HG02943 (cell line): ENCODE measurements at regions not wholly inside any gene's neighbourhood (a gene's known extent, or its start where the extent isn't known, plus 50 kb on each side); places are given as distances from the start of the nearest gene placed in this dataset.
A peak's percentile ranks its signal among the peaks of the same experiment; 100 is the strongest.
"Not testable (repeated sequence)": the region's sequence is repeated elsewhere in the genome, so short reads cannot be mapped to it uniquely, and the experiment has no call there.

Experiments
- ATAC-seq: cut with Tn5 transposase; IDR thresholded peaks from one replicate; pipeline ENCODE4 v1.9.1; 2021; ENCODE audit warnings: mild to moderate bottlenecking, low read depth, moderate library complexity; ENCODE audit not compliant: unreplicated experiment

DNA sequence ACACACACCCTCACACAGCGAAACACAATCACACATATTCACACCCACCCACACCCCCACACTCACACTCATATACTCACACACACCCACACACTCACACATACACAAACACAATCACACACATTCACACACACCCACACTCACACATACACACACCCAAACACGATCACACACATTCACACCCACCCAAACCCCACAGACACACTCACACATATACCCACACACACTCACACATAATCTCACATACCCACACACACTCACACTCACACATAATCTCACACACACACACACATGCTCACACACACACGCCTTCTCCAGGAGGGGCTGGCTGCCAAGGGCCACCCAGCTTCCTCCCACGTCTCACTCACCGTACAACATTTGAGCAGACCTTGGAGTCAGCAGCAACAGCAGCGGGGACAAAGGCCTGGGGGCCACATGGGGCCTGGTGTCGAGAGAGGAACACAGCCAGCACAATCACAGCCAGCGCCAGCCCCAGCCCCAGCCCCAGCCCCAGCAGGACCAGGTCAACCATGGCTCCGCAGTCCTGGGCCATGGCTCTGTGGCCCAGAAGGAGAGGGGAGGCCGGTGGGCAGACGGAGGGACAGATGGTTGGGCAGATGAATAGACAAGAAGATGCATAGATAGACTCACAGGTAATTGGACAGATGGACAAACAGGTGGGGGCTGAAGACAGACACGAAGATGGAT, 932.9 kb downstream of the TUBA3C start:
- ATAC-seq: not testable (repeated sequence)

DNA sequence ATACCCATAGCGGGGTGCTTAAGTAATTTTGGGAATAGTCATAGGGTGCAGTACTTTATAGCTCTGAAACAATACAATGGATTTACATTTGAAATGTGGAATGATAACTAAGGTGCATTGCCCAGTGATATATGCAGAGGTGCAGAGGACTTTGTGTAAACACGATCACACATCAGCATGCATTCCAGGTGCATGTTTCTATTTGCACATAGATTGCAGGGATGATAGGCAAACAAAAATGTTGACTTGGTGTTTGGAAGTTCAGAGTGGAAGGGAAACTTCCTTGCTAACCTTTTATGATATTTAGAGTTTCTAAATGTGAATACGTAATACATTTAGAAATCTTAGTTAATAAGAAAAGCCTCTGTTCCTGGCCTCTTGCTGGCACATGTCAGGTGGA, 941.5 kb downstream of the TUBA3C start:
- ATAC-seq: not testable (repeated sequence)

DNA sequence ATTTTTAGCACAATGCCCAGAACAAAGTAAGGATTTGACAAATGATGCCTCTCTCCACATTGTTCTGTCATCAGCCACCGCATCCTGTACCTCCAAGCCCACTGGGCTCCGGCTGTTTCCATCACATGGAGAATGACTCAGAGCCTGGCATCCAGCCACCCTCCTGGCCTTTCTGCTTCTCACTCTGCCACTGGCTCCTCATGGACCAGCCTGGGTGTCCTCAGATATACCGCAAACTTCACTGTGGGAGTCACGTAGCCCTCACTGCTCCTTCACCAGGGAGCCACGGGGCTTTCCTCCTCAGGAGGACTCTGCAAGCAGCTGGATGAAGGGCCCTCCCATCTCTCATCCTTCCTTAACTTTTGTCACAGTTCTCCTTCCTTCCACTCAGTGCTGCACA, 943.0 kb downstream of the TUBA3C start:
- ATAC-seq: not testable (repeated sequence)

DNA sequence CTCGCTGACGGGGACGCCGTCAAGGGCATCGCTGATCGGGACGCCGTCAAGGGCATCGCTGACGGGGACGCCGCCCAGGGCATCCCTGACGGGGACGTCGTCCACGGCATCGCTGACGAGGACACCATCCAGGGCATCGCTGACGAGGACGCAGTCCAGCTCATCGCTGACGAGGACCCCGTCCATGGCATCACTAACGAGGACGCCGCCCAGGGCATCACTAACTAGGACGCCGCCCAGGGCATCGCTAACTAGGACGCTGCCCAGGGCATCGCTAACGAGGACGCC, 945.2 kb downstream of the TUBA3C start:
- ATAC-seq: no peak

DNA sequence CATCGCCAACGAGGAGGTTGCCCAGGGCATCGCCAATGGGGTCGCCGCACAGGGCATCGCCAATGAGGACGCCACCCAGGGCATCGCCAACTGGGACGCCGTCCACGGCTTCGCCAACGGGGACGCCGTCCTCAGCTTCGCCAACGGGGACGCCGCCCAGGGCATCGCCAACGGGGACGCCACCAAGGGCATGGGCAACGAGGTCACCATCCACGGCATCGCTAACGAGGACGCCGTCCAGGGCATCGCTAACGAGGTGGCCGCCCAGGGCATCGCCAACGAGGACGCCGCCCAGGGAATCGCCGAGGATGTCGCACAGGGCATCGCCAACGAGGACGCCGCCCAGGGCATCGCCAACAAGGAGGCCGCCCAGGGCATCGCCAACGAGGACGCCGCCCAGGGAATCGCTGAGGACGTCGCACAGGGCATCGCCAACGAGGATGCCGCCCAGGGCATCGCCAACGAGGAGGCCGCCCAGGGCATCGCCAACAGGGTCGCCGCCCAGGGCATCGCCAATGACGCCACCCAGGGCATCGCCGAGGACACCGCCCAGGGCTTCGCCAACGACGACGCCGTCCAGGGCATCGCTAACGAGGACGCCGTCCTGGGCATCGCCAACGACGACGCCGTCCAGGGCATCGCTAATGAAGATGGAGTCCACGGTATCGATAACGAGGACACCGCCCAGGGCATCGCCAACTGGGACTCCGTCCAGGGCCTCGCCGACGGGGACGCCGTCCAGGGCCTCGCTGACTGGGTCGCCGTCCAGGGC, 945.7 kb downstream of the TUBA3C start:
- no peak for ATAC-seq

DNA sequence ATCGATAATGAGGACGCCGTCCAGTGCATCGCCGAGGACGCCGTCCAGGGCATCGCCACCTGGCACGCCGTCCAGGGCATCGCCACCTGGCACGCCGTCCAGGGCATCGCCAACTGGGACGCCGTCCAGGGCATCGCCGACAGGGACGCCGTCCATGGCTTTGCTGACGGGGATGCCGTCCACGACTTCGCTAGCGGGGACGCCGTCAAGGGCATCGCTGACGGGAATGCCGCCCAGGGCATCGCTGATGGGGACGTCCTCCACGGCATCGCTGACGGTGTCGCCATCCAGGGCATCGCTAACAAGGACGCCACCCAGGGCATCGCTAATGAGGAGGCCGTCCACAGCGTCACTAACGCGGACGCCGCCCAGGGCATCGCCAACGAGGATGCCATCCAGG, 946.5 kb downstream of the TUBA3C start:
- ATAC-seq: no peak

DNA sequence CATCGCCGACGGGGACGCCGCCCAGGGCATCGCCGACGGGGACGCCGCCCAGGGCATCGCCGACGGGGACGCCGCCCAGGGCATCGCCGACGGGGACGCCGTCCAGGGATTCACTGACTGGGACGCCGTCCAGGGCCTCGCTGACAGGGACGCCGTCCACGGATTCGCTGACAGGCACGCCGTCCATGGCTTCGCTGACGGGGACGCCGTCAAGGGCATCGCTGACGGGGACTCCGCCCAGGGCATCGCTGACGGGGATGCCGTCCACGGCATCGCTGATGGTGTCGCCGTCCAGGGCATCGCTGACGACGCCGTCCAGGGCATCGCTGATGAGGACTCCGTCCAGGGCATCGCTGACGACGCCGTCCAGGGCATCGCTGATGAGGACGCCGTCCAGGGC, 947.2 kb downstream of the TUBA3C start:
- not testable (repeated sequence) for ATAC-seq

DNA sequence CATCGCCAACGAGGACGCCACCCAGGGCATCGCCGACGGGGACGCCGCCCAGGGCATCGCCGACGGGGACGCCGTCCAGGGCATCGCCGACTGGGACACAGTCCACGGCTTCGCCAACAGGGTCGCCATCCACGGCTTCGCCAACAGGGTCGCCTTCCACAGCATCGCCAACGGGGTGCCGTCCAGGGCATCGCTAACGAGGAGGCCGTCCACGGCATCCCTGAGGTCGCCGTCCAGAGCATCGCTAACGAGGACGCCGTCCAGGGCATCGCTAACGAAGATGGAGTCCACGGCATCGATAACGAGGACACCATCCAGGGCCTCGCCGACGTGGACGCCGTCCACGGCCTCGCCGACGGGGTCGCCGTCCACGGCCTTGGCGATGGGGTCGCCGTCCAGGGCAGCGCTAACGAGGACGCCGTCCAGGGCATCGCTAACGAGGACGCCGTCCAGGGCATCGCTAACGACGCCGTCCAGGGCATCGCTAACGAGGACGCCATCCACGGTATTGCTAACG, 947.8 kb downstream of the TUBA3C start:
- no peak for ATAC-seq

DNA sequence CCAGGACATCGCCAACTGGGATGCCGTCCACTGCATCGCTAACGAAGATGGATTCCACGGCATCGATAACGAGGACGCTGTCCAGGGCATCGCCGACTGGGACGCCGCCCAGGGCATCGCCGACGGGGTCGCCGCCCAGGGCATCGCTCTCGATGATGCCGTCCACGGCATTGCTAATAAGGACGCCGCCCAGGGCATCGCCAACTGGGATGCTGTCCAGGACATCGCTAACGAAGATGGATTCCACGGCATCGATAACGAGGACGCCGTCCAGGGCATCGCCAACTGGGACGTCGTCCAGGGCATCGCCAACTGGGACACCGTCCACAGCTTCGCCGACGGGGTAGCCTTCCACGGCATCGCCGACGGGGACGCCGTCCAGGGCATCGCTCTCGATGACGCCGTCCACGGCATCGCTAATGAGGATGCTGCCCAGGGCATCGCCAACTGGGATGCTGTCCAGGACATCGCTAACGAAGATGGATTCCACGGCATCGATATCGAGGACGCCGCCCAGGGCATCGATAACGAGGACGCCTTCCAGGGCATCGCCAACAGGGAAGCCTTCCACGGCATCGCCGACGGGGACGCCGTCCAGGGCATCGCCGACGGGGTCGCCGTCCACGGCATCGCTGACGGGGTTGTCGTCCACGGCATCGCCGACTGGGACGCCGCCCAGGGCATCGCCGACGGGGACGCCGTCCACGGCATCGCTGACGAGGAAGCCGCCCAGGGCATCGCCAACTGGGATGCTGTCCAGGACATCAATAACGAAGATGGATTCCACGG, 948.4 kb downstream of the TUBA3C start:
- ATAC-seq: no peak

DNA sequence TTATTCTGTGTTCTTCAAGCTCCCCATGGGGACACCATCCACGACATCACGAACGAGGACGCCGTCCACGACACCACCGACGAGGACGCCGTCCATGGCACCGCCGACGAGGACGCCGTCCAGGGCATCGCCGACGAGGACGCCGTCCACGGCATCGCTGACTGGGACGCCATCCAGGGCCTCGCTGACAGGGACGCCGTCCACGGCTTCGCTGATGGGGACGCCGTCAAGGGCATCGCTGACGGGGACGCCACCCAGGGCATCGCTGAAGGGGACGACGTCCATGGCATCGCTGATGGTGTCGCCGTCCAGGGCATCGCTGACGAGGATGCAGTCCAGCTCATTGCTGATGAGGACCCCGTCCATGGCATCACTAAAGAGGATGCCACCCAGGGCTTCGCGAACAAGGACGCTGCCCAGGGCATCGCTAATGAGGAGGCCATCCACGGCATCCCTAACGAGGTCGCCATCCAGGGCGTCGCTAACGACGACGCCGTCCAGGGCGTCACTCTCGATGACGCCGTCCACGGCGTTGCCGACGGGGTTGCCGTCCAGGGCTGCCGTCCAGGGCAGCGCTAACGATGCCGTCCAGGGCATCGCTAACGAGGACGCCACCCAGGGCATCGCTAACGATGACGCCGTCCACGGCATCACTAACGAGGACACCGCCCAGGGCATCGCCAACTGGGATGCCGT, 949.2 kb downstream of the TUBA3C start:
- ATAC-seq: no peak

DNA sequence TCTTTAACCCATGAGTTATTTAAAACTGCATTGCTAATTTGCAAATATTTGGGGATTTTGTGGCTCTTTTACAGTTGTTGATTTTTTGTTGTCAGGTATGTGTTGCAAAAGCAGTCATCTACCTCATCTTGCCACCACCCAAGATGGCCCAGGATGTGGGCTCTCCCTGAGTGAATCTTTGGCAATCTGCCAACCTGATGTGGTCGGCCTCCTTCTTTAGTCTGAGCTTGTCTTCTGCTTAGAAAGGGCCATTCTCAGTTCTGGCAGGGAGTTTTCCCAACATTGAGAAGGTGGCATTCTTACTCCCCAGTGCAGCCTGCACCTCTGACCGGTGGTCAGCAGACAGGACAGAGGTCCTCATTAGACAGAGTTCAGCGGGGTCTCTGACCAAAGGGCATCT, 957.2 kb downstream of the TUBA3C start:
- not testable (repeated sequence) for ATAC-seq

DNA sequence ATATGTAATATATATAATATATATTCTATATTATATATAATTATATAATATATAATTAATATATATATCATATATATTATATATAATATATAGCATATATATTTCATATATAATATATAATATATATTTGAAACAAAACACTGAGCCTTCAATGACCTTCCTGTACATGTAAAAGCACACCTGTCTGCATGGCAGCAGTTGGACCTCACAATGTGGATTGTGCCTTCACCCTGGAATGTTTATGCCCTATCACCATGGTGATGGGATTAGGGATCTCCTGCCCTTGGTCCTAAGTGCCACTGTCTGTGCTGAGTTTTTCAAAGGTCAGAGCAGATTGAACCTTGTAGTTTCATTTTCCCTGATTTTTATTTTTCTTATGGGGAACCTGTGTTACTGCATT, 966.9 kb downstream of the TUBA3C start:
- not testable (repeated sequence) for ATAC-seq

DNA sequence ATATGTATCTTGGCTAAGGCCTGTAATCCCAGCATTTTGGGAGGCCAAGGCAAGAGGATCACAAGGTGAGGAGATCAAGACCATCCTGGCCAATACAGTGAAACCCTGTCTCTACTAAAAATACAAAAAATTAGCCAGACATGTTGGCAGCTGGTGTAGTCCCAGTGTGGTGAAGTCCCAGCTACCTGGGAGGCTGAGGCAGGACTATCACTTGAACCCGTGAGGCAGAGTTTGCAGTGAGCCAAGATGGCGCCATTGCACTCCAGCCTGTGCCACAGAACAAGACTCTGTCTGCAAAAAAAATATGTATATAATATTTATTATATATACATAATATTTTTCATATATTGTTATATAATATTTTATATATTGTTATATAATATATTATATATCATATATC, 968.1 kb downstream of the TUBA3C start:
- not testable (repeated sequence) for ATAC-seq

DNA sequence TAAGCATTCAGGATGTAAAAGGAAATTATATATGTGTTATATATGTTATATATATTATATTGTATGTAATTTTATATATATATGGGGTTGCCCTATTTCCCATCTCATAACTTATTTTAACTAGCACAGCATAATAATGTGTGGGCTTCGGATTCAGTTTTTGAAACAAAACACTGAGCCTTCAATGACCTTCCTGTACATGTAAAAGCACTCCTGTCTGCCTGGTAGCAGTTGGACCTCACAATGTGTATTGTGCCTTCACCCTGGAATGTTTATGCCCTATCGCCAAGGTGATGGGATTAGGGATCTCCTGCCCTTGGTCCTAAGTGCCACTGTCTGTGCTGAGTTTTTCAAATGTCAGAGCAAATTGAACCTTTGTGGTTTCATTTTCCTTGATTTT, 968.8 kb downstream of the TUBA3C start:
- no peak for ATAC-seq

DNA sequence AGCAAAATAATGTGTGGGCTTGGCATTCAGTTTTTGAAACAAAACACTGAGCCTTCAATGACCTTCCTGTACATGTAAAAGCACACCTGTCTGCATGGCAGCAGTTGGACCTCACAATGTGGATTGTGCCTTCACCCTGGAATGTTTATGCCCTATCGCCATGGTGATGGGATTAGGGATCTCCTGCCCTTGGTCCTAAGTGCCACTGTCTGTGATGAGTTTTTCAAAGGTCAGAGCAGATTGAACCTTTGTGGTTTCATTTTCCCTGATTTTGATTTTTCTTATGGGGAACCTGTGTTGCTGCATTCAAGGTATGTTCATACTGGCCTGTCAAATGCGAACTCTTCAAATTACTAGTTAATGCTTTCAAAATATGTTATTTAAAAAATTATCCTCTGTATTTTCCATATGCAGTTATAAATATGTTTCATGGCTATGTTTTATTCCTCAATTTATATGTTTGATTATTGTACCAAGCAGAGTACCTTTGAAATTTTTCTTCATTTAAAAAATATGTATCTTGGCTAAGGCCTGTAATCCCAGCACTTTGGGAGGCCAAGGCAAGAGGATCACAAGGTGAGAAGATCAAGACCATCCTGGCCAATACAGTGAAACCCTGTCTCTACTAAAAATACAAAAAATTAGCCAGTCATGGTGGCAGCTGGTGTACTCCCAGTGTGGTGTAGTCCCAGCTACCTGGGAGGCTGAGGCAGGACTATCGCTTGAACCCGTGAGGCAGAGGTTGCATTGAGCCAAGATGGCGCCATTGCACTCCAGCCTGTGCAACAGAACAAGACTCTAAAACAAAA, 969.7 kb downstream of the TUBA3C start:
- ATAC-seq: peak; percentile 71

DNA sequence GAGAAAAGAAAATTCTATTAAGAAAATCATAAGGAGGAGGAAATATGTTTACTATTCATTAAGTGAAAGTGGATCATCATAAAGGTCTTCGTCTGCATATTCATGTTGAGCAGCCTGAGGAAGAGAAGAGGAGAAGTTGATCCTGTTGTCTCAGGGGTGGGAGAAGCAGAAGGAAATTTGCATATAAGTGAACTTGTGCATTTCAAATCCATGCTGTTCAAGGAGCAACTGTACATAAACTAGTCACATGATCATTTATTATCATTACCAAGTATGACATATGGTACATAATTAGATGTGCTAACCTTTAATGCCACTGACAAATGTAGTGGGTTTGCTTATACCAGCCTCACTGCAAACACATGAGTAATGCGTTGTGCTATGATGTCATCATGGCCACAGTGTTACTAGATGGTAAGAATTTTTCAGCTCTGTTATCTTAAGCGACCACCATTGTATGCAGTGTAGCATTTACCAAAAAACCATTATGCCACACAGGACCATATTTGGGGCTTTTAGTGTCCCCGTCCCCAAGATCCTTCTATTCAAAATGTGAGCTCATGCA, 976.9 kb downstream of the TUBA3C start:
- ATAC-seq: not testable (repeated sequence)

DNA sequence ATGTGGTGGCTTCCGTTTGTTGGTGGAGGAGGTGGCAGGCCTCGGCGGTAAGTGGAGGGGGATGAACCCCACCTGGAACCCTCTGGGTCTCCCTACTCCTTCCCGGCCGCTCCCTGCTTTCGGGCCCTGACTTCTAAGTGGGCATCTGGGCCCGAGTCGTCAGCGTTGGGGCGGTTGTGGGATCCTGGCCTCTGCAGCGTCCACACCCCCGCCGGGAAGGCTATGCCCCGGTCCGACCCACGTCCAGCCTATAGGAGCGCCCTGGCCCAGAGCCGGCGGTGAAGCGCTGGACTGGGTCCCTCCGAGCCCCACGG, 986.3 kb downstream of the TUBA3C start:
- ATAC-seq: not testable (repeated sequence)

DNA sequence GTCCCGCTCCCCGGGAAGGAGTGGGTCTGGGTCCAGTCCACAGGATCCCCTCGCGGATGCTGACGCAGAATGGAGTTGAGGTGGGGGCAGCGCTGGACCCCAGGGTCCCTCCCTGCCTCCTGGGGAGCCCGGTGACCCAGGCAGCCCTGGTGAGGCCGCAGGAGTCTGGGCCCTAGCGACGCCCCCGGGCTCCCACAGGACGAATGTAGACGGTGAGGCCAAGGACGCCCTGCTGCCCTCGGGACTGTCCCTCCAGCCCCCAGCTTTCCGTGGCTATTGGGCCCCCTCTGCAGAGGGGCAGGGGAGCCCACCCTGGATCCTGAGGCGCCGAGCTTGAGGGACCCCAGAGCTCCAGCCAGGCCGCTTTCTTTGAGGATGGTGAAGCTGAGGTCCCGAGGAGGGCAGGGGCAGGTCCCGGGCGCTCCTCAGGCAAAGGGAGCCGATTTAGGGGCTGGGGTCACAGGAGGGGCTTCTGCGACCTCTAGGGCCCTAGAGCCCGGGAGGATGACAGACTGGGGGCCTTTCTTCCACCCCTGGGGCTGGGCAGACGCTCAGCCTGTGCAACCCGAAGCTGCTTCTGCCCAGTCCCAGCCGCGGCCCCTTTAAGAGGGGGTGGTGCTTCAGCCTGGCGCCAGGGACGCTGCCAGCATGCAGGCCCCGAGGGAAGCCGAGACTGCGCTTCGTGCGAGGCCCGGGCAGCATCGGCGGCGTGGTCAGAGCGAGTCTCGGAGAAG, 986.8 kb downstream of the TUBA3C start:
- ATAC-seq: not testable (repeated sequence)

DNA sequence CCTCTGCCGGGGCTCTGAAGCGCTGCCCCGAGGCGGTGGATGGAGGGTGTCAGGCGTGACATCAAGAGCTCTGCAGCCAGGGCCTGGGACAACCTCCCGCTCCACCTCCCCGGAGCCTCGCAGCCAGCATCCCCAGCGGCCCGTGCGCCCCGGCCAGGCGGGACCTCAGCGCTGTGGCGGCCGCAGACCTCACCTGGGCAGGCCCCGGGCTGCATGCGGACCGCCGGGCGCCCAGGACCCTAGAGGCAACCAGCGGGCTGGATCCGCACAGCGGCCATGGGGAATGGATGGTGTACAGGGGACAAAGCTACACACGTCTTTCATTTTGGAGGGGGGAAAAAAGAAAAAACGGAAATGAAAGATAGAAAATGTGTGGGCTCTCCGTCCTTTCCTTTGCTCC, 987.5 kb downstream of the TUBA3C start:
- not testable (repeated sequence) for ATAC-seq
